Left cardiac atrium (tissue), 4 donors: ENCODE measurements at regions not wholly inside any gene's neighbourhood (a gene's known extent, or its start where the extent isn't known, plus 50 kb on each side); places are given as distances from the start of the nearest gene placed in this dataset.
A peak's percentile ranks its signal among the peaks of the same experiment; 100 is the strongest.

Source experiments
- ATAC-seq, 2 donors: fragments of 200-7000 bp; cut with Tn5 transposase; one replicate each; pipeline ENCODE4 v1.9.1; 2020; ENCODE audit warnings: mild to moderate bottlenecking in 2 of 2, moderate library complexity in 2 of 2
- DNase-seq: peaks from one replicate; pipeline ENCODE4 v3.0.0-alpha.2; 2020
- intact Hi-C, 2 donors: fragments of 100-400 bp; cut with DNase I; formaldehyde crosslinking; loops; one replicate each; pipeline versions ENCODE4 v1.14.1 to v1.15.1; 2022 to 2023
- donor health status: DM: no; HTN: yes; CAD: no.
- donor health status: DM: no; HTN: yes; CAD: no; lungs with severe emphysema.
- donor health status: DM: yes; HTN: yes; CAD: no.
- donor health status: Dilated cardiomyopathy.

- intact Hi-C loops, result no loop called here
- DNase-seq (no peak), ATAC-seq (no peak)
These were observed 50.2 kb upstream of the BCL11A start for GRCh38 chr2:60603533-60604190.

DNA sequence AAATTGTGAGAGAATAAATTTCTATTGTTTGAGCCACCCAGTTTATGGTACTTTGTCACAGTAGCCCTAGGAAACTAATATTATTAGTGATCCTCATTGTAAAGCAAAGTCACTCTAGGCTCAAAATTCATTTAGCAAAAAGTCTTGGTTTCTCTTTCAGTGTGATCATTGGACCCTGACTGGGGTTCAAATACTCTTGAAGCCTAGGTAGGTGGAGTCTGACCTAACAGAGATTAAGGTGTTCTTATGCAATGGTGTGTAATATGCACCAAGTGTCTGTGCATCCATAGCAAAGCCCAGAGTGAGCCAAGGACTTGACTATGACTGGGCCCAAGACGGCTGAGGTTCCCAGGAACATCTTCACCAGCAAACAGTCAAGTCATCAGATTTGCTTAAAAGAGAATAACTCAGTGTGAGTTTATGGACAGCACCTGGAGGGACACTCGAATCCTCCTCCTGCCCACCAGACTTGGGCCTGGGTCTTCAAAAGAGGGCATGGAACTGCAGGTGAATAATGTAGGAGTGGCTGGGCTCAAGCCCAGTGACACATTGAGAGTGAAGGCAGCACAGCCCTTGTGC lies 51.1 kb upstream of the BCL11A start:
- intact Hi-C loops, result no loop called here
- ATAC-seq (no peak), DNase-seq (no peak)

DNA sequence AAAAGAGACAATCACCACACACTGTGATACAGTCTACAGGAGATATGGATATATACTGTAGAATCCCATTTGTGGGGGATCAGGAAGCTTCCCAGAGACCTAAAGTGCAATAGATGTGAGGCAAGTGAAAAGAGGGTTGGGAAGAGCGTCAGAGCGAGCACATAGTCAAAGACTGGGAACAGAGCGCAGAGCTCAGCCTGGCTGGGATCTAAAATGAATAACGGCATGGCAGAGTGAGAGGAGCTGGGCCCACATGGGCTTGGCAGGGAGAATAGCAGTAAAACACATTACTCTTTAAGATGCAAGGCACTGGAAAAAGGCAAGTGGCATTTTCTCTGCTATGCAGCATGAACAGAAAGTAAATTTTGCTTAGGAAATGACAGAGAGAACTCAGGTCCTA lies 52.4 kb upstream of the BCL11A start:
- intact Hi-C loops, result no loop called here
- ATAC-seq (no peak), DNase-seq (no peak)

GRCh38 chr2:60608679-60609078 lies 55.2 kb upstream of the BCL11A start:
- intact Hi-C loops, result no loop called here
- ATAC-seq, result peak in 1 of 2 donors; percentile 18

DNA sequence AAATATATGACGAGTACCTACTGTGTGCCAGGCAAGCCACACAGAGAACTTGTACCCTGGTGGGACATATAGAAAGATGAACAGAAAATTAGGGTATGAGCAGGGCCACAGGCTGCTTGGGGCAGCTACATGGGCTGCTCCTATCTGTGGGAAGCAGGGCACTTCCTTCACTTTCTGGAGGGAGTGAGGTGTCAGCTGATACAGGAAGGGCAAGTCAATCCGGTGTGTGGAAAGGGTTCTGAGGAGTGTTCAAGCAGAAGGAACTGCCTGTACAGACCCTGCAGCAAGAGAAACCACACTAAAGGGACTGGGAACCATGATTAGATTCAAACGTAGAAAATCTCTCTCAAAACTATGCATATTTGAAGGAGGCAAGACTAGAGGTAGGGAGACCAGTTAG lies 58.6 kb upstream of the BCL11A start:
- no peak for DNase-seq
- intact Hi-C loops, result no loop called here
- ATAC-seq, result no peak

More at GRCh38 chr2:60608679-60609078, 55.2 kb upstream of the BCL11A start:
- DNase-seq, result no peak

DNA sequence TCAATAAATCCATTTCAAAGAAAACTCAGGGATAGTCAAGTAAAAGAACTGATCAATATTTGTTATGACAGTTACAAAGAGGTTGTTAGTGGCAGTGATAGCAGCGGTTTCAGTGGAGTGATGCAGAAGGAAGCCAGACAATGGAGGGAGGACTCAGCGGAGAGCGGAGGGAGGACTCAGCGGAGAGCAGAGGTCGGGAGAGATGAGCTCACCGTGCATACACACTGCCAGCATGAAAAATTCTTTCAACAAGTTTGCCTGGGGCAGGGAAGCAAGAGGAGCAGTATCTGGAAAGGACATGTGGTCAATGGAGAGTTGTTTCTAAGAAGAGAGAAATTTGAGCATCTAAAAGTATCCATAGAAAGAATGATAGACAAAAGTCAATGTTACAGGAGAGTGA lies 60.9 kb upstream of the BCL11A start:
- intact Hi-C loops, result no loop called here
- ATAC-seq (no peak), DNase-seq (no peak)

GRCh38 chr2:60621688-60622429 lies 68.4 kb upstream of the BCL11A start:
- no peak for ATAC-seq
- no peak for DNase-seq
- intact Hi-C loops, result no loop called here

DNA sequence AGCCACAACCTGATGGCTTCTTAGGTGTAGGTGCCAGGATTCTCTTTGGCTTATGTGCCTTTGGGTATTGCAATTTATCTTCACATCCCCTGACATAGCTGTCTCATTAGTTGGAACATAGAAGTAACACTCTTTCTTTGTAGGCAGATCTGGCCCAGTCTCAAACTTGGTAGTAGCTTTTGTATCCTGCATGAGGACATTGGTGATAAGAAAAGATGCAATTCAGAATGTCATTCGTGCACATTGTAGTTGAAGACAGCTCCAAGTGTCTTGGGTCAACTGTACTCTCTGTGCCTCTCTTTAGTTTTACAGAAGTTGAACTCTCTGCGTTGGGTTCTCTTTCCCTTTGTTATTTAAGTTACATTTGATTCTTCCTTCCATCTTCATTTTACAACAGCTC lies 69.6 kb upstream of the BCL11A start:
- ATAC-seq (peak in 1 of 2 donors; percentile 50), DNase-seq (no peak)
- intact Hi-C loops, result no loop called here

GRCh38 chr2:60627412-60627811 lies 74.0 kb upstream of the BCL11A start:
- DNase-seq, result no peak
- no peak for ATAC-seq
- intact Hi-C loops, result no loop called here

- intact Hi-C loops, result no loop called here
- DNase-seq (no peak), ATAC-seq (no peak)
These were observed 74.6 kb upstream of the BCL11A start for GRCh38 chr2:60628026-60628425.

- DNase-seq (no peak), ATAC-seq (no peak)
- intact Hi-C loops, result no loop called here
These were observed 75.3 kb upstream of the BCL11A start for GRCh38 chr2:60628615-60629304.

DNA sequence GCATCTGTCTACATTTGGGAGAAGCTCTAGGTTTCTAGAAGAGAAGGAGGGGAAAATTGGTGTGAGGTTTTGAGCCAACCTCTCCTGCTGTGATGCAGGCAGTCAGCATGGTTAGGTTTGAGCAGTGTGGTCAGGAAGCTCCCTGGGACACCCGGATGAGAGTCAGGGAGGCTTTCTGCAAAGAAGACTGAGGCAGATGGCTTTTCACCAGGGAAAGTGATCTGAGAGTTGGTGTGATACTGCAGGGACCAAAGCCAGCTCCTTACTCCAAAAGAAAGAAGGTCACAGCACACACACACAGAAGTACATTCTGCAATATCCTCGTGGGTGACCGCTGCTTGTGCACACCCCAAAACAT lies 75.8 kb upstream of the BCL11A start:
- DNase-seq, result no peak
- ATAC-seq, result no peak
- intact Hi-C loops, result no loop called here

DNA sequence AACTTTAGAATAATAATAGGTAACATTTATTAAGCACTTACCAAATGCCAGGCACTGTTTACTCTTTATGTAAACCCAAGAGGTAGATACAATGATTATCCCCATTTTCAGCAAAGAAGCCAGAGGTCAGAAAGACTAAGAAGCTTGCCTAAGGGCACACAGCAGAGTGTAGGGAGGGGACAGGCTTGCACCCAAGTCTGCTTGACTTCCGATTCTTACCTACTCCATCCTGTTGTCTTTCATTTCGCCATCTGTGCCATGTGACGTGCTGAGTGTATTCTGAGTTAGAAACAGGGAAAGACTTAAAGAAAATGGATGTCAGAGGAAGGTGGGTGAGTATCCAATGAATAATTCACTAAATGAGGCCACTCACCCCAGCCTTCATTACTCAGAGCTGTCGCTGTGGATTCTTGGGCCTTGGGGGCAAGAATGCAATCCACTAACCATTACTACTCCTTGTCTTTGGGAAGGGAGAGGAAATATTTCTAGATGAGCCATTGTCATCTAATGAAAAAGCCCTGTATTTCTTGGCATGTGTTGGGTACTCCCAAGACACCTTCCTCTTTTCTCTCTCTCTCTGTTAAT lies 76.4 kb upstream of the BCL11A start:
- DNase-seq, result no peak
- no peak for ATAC-seq
- intact Hi-C loops, result no loop called here

- intact Hi-C loops, result no loop called here
- no peak for ATAC-seq
- DNase-seq, result no peak
These were observed 80.2 kb upstream of the BCL11A start for GRCh38 chr2:60633615-60634014.

DNA sequence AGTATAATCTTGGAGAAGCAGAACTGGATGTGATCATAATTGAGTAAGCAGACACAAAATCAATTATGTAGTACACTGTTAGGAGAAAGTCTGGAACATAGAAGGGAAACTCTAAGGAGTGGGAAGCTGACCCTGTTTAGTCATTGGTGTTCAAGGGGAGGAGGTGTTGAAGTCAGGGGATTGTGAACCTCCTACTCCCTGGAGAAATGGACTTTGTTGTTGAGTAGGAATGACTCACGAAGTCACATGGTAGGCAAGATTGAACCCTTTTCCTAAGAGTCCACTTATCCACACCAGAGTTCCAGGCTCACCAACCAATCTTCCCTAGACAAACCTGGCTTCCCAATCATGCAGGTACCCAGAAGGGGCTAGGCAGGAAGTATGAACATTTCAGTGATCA lies 81.0 kb upstream of the BCL11A start:
- DNase-seq, result no peak
- intact Hi-C loops, result no loop called here
- peak in 1 of 2 donors; percentile 78 for ATAC-seq

- intact Hi-C loops, result no loop called here
- ATAC-seq (peak; percentile 41 to 44), DNase-seq (no peak)
These were observed 88.6 kb upstream of the BCL11A start for GRCh38 chr2:60641811-60642788.

DNA sequence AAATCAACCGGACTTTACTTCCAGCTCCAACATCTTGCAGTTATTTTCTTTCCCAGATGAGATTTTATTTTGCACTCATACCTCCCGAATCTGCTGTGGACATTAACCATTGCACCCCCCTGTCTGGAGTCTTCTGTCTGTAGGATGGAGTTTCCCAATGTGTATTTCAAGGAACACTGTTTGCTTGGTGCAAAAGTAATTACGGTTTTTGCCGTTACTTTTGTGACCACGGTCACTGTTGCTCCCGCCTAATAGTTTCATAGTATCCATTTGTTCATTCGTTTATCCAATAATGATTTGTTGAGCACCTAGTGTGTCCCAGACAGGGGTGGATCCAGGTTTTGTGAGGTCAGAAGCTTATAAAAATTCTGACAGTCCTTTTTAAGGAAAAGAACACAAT lies 90.3 kb upstream of the BCL11A start:
- DNase-seq, result no peak
- no peak for ATAC-seq
- intact Hi-C loops, result no loop called here

DNA sequence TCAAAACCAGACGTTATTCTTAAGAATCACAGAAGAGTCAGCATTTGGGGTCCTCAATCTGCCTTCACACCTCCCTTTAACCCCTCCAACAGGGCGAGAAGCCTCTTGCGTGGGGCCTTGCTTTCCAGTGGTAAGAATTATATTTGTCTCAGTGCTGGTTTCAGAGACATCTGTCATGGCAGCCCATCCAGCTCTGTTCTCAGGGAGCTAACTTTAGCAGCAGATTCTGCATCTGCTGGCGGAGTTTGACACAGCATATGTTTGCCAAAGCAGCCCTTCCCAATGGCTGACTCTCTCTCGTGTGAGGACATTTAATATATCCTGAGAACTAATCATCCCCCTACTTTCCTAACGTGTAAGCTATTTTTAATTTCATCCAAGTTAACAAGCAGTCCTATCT lies 91.5 kb upstream of the BCL11A start:
- intact Hi-C loops, result no loop called here
- ATAC-seq (peak in 1 of 2 donors; percentile 47), DNase-seq (no peak)

- intact Hi-C loops, result no loop called here
- no peak for ATAC-seq
- no peak for DNase-seq
These were observed 94.7 kb upstream of the BCL11A start for GRCh38 chr2:60648191-60648590.
